Endothelial cell (in vitro differentiated cells): ENCODE measurements at regions not wholly inside any gene's neighbourhood (a gene's known extent, or its start where the extent isn't known, plus 50 kb on each side); places are given as distances from the start of the nearest gene placed in this dataset.

ENCODE experiments used
- DNase-seq: peaks from one replicate; pipeline ENCODE4 v3.0.0; 2021; ENCODE audit warnings: low spot score
- H3K27ac Mint-ChIP-seq: one replicate; pipeline ENCODE4 v1.8.0; 2021; ENCODE audit warnings: mixed read lengths, inconsistent platforms; ENCODE audit not compliant: unreplicated experiment
- H3K27me3 Mint-ChIP-seq: one replicate; pipeline ENCODE4 v1.8.0; 2021; ENCODE audit warnings: mild to moderate bottlenecking, moderate library complexity, mixed read lengths, inconsistent platforms; ENCODE audit not compliant: unreplicated experiment
- H3K36me3 Mint-ChIP-seq: one replicate; pipeline ENCODE4 v1.8.0; 2021; ENCODE audit warnings: mild to moderate bottlenecking, low read depth, mixed read lengths, inconsistent platforms; ENCODE audit not compliant: unreplicated experiment
- H3K4me1 Mint-ChIP-seq: one replicate; pipeline ENCODE4 v1.8.0; 2021; ENCODE audit warnings: mild to moderate bottlenecking, mixed read lengths, inconsistent platforms; ENCODE audit not compliant: unreplicated experiment
- H3K4me3 Mint-ChIP-seq: one replicate; pipeline ENCODE4 v1.8.0; 2021; ENCODE audit warnings: mild to moderate bottlenecking, mixed read lengths, inconsistent platforms; ENCODE audit not compliant: unreplicated experiment
- H3K9me3 Mint-ChIP-seq: one replicate; pipeline ENCODE4 v1.8.0; 2021; ENCODE audit warnings: mixed read lengths, inconsistent platforms; ENCODE audit not compliant: unreplicated experiment
- TF ChIP-seq, protein P1 (sequence below): fragments of 200-600 bp; sonication (generic); IDR thresholded peaks from one replicate; pipeline ENCODE4 v1.5.0; 2021; ENCODE audit warnings: antibody characterized with exemption; ENCODE audit not compliant: unreplicated experiment

DNA sequence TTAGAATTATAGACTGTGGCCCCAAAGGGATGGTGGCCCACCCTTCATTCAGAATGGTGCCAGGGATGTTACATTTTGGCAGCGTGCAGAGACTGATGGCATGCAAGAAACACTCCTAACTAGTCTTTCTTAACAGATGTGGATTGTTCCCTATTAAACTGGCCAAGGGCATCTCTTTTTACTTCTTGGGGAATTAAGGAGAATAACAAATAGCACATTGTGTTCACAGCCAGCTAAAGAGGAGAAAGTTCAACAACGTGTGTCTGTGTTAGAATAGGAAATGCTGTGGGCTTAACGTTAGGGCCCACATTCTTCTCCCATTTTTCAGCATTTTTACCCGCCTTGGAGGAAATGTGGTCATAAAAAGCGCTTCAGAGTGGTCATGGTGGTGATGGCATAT lies 404.8 kb downstream of the CDH2 start:
- no peak overlapping the region for H3K4me3 Mint-ChIP-seq

DNA sequence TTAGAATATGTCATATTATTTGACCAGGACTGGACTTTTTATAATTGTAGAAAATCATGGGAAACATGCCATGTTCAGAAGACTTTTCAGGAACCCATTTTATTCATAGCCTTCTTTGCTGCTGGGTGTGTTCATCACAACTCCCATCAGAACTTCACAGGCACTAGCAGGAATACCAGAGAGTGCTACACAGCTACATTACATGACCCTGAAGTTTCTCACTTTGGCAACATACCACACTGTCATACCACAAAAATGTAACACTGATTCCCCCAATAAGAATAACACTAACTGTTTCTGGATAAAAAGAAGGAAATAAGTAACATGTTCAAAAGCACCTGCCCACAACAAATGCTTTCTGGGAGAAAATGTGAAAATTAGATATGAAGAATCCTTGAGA lies 405.4 kb downstream of the CDH2 start:
- H3K27me3 Mint-ChIP-seq = no peaks in the 10 kb centered on the region
- no peak overlapping the region for H3K27ac Mint-ChIP-seq
- no peaks in the 10 kb centered on the region for H3K36me3 Mint-ChIP-seq
- TF ChIP-seq, protein P1, sequence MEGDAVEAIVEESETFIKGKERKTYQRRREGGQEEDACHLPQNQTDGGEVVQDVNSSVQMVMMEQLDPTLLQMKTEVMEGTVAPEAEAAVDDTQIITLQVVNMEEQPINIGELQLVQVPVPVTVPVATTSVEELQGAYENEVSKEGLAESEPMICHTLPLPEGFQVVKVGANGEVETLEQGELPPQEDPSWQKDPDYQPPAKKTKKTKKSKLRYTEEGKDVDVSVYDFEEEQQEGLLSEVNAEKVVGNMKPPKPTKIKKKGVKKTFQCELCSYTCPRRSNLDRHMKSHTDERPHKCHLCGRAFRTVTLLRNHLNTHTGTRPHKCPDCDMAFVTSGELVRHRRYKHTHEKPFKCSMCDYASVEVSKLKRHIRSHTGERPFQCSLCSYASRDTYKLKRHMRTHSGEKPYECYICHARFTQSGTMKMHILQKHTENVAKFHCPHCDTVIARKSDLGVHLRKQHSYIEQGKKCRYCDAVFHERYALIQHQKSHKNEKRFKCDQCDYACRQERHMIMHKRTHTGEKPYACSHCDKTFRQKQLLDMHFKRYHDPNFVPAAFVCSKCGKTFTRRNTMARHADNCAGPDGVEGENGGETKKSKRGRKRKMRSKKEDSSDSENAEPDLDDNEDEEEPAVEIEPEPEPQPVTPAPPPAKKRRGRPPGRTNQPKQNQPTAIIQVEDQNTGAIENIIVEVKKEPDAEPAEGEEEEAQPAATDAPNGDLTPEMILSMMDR = no peak
- DNase-seq = no peak
- no peaks in the 10 kb centered on the region for H3K9me3 Mint-ChIP-seq
- H3K4me3 Mint-ChIP-seq = no peak overlapping the region
- no peaks in the 10 kb centered on the region for H3K4me1 Mint-ChIP-seq

More for the DNA sequence above, 404.8 kb downstream of the CDH2 start:
- H3K4me1 Mint-ChIP-seq = no peaks in the 10 kb centered on the region
- no peaks in the 10 kb centered on the region for H3K9me3 Mint-ChIP-seq
- DNase-seq = no peak
- TF ChIP-seq, protein P1 = no peak
- no peak overlapping the region for H3K27ac Mint-ChIP-seq
- H3K27me3 Mint-ChIP-seq = no peaks in the 10 kb centered on the region
- no peaks in the 10 kb centered on the region for H3K36me3 Mint-ChIP-seq

DNA sequence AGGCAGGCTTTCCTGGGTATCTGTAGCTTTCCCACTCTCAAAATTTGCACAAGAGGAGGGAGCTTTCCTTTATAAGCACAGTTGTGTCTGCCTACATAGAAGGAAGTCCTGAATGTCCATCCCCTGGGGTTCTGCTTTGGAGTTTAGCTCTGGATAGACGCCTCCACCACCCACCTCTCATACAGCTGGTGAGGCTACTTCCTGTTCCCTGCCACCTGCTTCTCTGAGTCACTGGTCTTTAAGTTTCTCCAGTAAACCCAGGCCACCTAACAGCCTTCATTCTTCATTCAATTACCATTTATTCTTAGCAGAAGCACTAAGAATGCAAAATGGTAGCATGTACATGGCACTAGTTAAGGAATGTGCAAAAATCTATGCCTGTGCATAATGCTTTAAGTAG lies 407.8 kb downstream of the CDH2 start:
- no peak for DNase-seq
- no peak overlapping the region for H3K27ac Mint-ChIP-seq

DNA sequence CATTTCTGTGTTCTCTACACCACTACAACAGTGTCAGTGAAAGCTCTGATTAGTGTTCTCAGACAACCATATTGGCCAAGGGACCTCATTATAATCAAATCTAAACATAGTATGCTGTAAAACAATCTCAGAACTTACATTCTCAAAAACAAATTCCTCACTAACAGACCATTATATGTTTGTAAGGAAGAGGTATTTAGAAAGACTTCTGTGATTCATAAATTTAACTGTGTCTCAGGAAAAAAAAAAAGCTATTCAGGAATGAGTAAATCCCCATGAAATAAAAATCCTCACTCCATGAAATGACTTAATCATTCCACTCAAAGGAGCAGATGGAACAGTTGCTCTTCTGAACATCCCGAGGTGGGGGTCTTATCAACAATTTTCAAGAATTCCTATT lies 413.0 kb downstream of the CDH2 start:
- Mint-ChIP-seq H3K36me3 (no peaks in the 10 kb centered on the region), H3K4me3 (no peak overlapping the region), H3K27ac (no peak overlapping the region), H3K27me3 (no peaks in the 10 kb centered on the region), H3K9me3 (no peaks in the 10 kb centered on the region), H3K4me1 (no peaks in the 10 kb centered on the region)
- TF ChIP-seq, protein P1 = no peak
- no peak for DNase-seq

More for the DNA sequence above, 407.8 kb downstream of the CDH2 start:
- Mint-ChIP-seq H3K4me3 (no peak overlapping the region), H3K9me3 (no peaks in the 10 kb centered on the region), H3K4me1 (no peaks in the 10 kb centered on the region), H3K27me3 (no peaks in the 10 kb centered on the region), H3K36me3 (no peaks in the 10 kb centered on the region)
- TF ChIP-seq, protein P1 = no peak

DNA sequence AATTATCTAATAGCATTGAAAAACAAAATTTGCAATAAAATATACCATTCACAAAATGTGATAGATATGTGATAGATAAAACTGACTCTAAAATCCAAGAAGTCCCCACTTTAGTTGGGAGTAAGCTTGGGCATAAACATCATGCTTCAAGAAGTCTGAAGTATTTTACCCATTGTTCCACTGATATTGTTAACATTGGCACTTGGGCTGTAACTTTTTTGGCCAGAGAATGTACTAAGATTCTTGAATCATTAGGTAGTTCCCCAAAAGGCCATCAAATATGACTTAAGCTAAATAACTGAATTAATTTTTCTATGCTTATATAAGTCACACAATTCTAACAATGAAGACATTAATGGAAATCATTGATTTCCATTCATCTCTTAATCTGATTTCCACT lies 413.6 kb downstream of the CDH2 start:
- H3K27me3 Mint-ChIP-seq = no peaks in the 10 kb centered on the region
- no peak for DNase-seq
- no peaks in the 10 kb centered on the region for H3K4me1 Mint-ChIP-seq
- TF ChIP-seq, protein P1 = no peak
- H3K36me3 Mint-ChIP-seq = no peaks in the 10 kb centered on the region
- H3K27ac Mint-ChIP-seq = no peak overlapping the region
- no peaks in the 10 kb centered on the region for H3K9me3 Mint-ChIP-seq
- H3K4me3 Mint-ChIP-seq = no peak overlapping the region
